ENCODE measurements at regions not wholly inside any gene's neighbourhood (a gene's known extent, or its start where the extent isn't known, plus 50 kb on each side); places are given as distances from the start of the nearest gene placed in this dataset.

DNA sequence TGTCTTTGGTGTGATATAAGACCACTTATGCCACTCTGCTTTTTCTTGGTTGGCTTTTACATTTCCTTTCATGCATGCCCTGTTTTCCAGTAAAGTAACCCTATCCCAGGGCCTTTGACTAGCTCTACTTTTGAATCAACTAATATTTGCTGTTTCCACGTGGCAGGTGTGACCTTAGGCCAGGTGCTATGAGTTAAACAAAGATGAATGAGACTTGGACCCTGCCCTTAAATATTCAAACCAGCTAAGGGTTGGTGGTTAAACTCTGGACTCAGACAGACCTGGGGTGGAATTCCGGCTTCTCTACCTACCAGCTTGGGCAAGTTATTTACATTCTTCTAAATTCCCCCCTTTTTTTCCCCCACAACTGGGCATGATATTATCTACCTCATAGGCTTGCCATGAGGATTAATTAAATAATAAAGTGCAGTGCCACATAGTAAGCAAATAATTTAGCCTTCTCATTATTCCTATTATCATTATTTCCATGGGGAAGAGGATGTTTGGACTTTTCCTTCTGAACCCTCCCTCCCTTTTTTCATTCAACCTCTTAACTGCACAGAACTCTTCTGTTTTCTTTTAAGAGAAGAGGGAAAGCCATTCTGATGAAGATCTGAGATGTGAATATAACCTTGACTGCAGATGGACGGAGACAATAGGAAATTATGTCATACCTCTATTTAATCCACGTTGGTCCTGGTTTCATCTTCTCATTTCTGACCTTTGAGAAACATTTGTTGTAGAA is 143.6 kb upstream of the TNFAIP3 start:
- no peak for TF ChIP-seq USF2 (IDR thresholded peaks at IDR 0.05; ENCODE audit: borderline replicate concordance, low read depth, low read length)
- no peak for TF ChIP-seq ELK1 (IDR thresholded peaks at IDR 0.05; ENCODE audit: low read depth, low read length)
- TF ChIP-seq RAD21 (IDR thresholded peaks at IDR 0.05; ENCODE audit: insufficient read depth, low read depth, low read length), result no peak
- TF ChIP-seq POLR2AphosphoS5 (IDR thresholded peaks at IDR 0.05; ENCODE audit: low read length), result no peak
- TF ChIP-seq CTCF (IDR thresholded peaks at IDR 0.05 in 2 of 3, conservative IDR thresholded peaks at IDR 0.05 in 1 of 3; ENCODE audit: control insufficient read depth in 2 of 3, extremely low read depth in 1 of 3, insufficient read depth in 1 of 3, low read depth in 3 of 3, low read length in 3 of 3), result no peak
- no peak for TF ChIP-seq FOXK2 (IDR thresholded peaks at IDR 0.05)
